ENCODE measurements at regions not wholly inside any gene's neighbourhood (a gene's known extent, or its start where the extent isn't known, plus 50 kb on each side); places are given as distances from the start of the nearest gene placed in this dataset.
A peak's percentile ranks its signal among the peaks of the same experiment; 100 is the strongest.

- TF ChIP-seq, protein P1, sequence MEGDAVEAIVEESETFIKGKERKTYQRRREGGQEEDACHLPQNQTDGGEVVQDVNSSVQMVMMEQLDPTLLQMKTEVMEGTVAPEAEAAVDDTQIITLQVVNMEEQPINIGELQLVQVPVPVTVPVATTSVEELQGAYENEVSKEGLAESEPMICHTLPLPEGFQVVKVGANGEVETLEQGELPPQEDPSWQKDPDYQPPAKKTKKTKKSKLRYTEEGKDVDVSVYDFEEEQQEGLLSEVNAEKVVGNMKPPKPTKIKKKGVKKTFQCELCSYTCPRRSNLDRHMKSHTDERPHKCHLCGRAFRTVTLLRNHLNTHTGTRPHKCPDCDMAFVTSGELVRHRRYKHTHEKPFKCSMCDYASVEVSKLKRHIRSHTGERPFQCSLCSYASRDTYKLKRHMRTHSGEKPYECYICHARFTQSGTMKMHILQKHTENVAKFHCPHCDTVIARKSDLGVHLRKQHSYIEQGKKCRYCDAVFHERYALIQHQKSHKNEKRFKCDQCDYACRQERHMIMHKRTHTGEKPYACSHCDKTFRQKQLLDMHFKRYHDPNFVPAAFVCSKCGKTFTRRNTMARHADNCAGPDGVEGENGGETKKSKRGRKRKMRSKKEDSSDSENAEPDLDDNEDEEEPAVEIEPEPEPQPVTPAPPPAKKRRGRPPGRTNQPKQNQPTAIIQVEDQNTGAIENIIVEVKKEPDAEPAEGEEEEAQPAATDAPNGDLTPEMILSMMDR (IDR thresholded peaks at IDR 0.05): peak; percentile 60
- TF ChIP-seq ZFX (IDR thresholded peaks at IDR 0.05; ENCODE audit: borderline replicate concordance): no peak
These were observed 402.3 kb upstream of the SLC14A2 start for GRCh38 chr18:45213040-45213333.

Measured in 22Rv1 (cell line).